ENCODE measurements at regions not wholly inside any gene's neighbourhood (a gene's known extent, or its start where the extent isn't known, plus 50 kb on each side); places are given as distances from the start of the nearest gene placed in this dataset.
A peak's percentile ranks its signal among the peaks of the same experiment; 100 is the strongest.

DNA sequence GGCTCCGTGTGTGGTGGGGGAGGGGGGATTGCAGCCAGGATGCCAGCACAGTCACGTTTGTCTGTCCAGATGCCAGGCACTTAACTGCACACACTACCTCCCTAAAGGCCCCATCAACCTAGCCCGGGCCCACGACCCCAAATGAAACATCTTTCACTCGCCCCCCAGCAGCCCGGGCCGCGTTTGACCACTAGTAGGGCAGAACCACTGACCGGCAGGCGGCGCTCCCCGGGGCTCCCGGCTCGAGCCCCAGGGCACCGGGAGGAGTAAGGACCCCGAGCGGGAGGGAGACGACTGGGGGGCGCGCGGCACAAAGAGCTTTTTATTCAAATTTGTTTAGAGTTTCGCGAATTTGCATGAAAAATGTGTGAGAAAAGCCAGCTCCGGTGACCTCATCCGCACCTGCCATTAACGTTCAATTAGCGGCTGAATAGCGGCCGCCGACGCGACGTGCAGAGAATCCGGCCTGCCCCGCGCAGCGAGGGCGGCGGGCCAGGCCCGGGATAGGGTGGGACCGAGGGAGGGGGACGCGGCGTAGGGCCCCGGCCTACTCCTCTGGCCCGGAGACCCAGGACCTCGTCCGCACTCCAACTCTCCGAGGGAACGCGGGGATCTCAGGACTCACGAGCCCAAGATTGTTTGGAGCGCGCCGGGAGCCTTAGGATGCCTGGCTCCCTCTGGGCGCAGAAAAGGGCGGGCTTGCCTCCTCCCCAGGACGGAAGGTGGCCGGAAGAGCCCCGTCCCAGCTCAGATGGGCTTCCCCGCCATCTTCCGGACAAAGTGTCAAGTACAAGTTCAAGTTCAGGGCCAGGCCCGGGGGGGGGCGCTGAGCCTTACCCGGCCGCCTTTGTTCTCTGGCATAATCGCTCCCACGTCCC lies 64.9 kb upstream of the POLG start:
- DNase-seq, result peak; percentile 67

GRCh38 chr15:89398896-89399237 lies 64.2 kb upstream of the POLG start:
- no peak for DNase-seq

DNA sequence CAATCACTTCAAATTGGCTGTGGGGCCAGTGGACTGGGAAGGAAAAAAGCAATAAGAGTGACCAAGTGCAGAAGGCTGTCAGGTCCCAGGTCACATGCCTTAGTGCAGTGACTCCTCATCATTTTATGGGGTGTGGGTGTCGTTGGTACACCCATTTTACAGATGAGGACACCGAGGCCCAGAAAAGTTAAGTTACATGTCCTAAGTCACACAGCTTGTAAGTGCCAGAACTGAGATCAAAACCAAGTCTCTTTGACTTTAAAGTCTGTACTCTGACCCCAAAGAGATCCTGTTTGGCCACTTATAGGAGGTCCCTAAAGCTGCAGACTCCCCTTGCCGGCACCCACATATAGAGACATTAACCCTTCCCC lies 63.0 kb upstream of the POLG start:
- DNase-seq, result no peak

DNA sequence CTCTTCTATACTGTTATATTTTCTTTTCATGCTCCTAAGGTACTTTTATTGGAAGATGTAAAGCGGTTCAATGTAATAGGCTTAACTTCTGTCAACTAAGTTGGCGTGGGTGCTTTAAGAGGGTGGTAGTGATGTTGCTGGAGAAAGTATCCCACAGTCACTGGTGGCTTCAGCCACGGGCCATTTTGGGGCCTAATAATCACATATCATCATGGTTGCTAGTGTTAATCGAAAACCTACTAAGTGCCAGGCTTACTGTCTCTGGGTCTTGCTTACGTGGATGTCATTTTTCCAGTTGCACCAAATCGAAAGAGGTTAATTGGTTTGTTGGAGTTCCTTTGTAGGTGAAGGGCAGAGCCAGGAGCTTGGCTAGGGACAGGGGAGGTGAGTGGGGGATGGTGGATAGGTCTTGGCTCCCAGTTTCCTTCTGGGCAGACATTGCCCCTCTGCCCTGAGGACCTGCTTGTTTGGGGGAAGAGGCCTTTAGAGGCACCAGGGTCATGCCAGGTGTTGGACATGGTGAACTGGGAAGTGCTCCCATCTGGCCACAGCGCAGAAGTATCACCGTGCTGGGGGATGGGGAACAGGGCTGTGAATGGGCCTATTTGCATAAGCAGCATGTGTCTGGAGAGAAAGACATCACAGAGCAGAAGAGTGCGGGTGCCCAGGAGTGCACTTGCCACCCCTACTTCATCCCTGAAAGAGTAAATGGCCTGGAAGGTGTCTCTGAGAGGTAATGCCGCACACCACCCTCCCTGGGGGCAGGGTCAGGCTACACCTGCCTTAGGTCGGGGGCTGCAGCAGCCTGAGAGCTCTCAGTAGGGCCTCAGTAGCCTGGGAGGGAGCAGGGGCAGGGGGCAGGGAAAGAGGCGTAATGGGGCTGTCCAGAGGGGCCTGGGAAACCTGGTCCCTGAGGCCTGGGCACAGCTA lies 62.4 kb upstream of the POLG start:
- no peak for DNase-seq

GRCh38 chr15:89395996-89396395 lies 61.4 kb upstream of the POLG start:
- DNase-seq, result no peak

GRCh38 chr15:89395461-89395871 lies 60.8 kb upstream of the POLG start:
- DNase-seq, result no peak

DNA sequence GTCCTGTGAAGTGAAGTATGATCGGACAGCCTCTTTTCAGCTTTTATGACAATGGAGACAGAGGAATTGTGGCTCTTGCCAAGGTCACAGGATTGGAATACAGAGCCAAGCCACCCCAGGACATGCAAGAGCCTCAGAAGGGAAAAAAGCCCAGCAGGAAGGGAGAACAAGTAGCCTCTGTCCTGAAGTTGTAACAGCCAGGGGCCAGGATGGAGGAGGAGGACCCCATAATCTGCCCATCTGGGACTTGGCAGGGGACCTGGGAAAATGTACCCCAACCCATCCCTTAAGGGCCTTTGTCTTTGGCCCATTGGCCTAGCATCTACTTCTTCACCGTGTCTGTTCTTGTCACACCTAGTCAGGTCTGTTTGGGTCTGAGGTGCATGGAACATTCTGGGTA lies 60.4 kb upstream of the POLG start:
- no peak for DNase-seq

DNA sequence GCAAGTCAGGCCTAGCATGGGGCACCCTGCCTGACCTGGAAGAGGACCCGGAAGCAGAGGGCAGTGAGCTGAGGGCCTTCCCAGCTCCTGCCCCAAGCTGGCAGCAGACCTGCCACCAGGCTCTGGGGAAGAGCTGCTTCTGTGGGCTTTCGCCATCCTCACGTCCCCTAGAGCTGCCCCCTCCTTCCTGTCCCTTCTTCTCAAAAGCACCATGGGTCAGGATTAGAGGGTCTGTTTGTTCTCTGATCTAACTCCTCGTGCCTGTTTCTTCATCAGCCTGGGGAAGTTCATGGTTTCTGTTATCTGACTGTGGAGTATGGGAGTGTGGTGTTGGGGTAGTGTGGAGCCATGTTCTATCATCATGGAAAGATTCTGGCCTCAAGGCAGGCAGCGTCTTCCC lies 58.4 kb upstream of the POLG start:
- no peak for DNase-seq

GRCh38 chr15:89391685-89392257 lies 57.1 kb upstream of the POLG start:
- no peak for DNase-seq

- peak; percentile 68 for DNase-seq
Observed at GRCh38 chr15:89389841-89390603, 55.4 kb upstream of the POLG start.

DNA sequence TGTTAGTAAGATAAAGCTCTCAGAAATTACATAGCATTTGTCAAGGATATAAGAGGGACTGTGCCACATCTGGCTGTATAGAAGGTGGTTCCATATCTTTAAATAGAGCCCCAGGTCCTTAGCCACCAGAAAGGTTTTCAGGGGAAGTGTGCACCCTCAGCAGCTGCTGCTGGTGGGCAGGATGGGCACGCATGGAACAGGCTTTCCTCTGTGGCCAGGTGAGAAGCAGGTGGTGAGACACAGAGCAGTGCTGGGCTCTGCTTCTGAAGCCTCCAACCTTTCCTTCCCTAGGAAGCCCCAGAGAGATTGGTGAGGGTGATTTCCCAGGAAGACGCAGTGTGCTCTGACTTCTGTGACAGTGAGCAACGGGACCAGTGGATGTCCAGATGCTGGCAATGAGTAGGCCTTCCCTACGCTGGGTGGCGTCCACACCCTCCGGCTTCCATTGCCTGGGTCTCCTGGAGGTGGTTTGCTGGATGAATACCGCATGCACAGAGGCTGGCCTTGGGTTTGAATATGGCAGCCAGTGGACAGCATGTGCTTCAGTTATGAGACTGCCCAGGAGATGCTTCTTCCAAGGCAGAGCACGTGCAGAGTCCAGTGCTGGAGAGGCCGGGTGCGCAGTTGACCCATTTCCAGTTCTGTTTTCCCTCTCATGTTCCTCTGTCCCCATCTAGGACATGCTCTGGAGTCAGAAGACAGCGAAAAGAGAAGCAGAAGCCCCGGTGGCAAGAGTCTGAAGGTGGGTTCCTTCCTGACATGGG lies 52.7 kb upstream of the POLG start:
- DNase-seq, result no peak

GRCh38 chr15:89385596-89386331 lies 51.1 kb upstream of the POLG start:
- no peak for DNase-seq
